ENCODE measurements at regions not wholly inside any gene's neighbourhood (a gene's known extent, or its start where the extent isn't known, plus 50 kb on each side); places are given as distances from the start of the nearest gene placed in this dataset.

DNA sequence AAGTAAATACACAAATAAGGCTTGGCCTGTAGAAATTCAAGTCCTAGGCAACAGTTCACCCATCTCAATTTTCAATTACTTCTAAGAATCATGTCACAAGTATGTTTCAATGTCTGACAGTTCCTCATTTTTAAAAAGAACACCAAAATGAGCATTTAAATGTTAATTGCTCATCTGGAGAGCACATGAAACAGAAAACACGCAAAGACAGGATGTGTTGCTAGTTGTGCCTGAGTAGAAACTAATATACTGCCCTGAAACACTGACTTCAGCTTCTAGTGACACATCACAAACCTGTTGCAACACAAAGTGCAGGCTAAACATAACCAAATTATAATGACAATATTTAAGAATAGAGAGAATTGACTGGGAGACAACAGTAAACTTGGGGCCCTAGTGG, 167.3 kb upstream of the THBS1 start:
- TF ChIP-seq, protein P1, sequence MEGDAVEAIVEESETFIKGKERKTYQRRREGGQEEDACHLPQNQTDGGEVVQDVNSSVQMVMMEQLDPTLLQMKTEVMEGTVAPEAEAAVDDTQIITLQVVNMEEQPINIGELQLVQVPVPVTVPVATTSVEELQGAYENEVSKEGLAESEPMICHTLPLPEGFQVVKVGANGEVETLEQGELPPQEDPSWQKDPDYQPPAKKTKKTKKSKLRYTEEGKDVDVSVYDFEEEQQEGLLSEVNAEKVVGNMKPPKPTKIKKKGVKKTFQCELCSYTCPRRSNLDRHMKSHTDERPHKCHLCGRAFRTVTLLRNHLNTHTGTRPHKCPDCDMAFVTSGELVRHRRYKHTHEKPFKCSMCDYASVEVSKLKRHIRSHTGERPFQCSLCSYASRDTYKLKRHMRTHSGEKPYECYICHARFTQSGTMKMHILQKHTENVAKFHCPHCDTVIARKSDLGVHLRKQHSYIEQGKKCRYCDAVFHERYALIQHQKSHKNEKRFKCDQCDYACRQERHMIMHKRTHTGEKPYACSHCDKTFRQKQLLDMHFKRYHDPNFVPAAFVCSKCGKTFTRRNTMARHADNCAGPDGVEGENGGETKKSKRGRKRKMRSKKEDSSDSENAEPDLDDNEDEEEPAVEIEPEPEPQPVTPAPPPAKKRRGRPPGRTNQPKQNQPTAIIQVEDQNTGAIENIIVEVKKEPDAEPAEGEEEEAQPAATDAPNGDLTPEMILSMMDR (IDR thresholded peaks at IDR 0.05): no peak
- TF ChIP-seq POLR2A (IDR thresholded peaks at IDR 0.05): no peak

Data from transverse colon (tissue), 3 donors.